NCI-H1105 treated with DMSO at 0.1 percent for 48 hours (cell line): ENCODE measurements at regions not wholly inside any gene's neighbourhood (a gene's known extent, or its start where the extent isn't known, plus 50 kb on each side); places are given as distances from the start of the nearest gene placed in this dataset.

Experiments used
- DNase-seq: peaks from one replicate; lab custom pipeline; 2025; lab: John Stamatoyannopoulos, UW

GRCh38 chr4:96097693-96098092, 257.8 kb downstream of the PDHA2 start:
- DNase-seq = no peak

- no peak for DNase-seq
Measured at GRCh38 chr4:96099031-96099430, 259.1 kb downstream of the PDHA2 start.

- DNase-seq = no peak
Measured at GRCh38 chr4:96102541-96103026, 262.7 kb downstream of the PDHA2 start.

GRCh38 chr4:96103086-96103485, 263.2 kb downstream of the PDHA2 start:
- no peak for DNase-seq

- no peak for DNase-seq
Measured at GRCh38 chr4:96108146-96108545, 268.3 kb downstream of the PDHA2 start.

- no peak for DNase-seq
Measured at GRCh38 chr4:96112631-96113030, 272.7 kb downstream of the PDHA2 start.

GRCh38 chr4:96120206-96120605, 280.3 kb downstream of the PDHA2 start:
- DNase-seq = no peak

GRCh38 chr4:96126227-96126626, 286.3 kb downstream of the PDHA2 start:
- DNase-seq = no peak

GRCh38 chr4:96131186-96131585, 291.3 kb downstream of the PDHA2 start:
- DNase-seq = no peak

GRCh38 chr4:96134806-96135205, 294.9 kb downstream of the PDHA2 start:
- DNase-seq = no peak

GRCh38 chr4:96136056-96136455, 296.2 kb downstream of the PDHA2 start:
- no peak for DNase-seq

- no peak for DNase-seq
Measured at GRCh38 chr4:96139251-96139929, 299.5 kb downstream of the PDHA2 start.

GRCh38 chr4:96145601-96146000, 305.7 kb downstream of the PDHA2 start:
- DNase-seq = no peak

- DNase-seq = no peak
Measured at GRCh38 chr4:96146686-96147085, 306.8 kb downstream of the PDHA2 start.

GRCh38 chr4:96149894-96150293, 310.0 kb downstream of the PDHA2 start:
- no peak for DNase-seq

- no peak for DNase-seq
Measured at GRCh38 chr4:96150466-96150865, 310.6 kb downstream of the PDHA2 start.

- DNase-seq = no peak
Measured at GRCh38 chr4:96152824-96153223, 312.9 kb downstream of the PDHA2 start.

- no peak for DNase-seq
Measured at GRCh38 chr4:96154676-96155075, 314.8 kb downstream of the PDHA2 start.

- no peak for DNase-seq
Measured at GRCh38 chr4:96162636-96163035, 322.7 kb downstream of the PDHA2 start.

- no peak for DNase-seq
Measured at GRCh38 chr4:96164814-96165351, 325.0 kb downstream of the PDHA2 start.

- no peak for DNase-seq
Measured at GRCh38 chr4:96166806-96167205, 326.9 kb downstream of the PDHA2 start.

- DNase-seq = no peak
Measured at GRCh38 chr4:96170198-96170597, 330.3 kb downstream of the PDHA2 start.

- no peak for DNase-seq
Measured at GRCh38 chr4:96173756-96174155, 333.9 kb downstream of the PDHA2 start.

GRCh38 chr4:96175871-96176270, 336.0 kb downstream of the PDHA2 start:
- no peak for DNase-seq
